ENCODE measurements at regions not wholly inside any gene's neighbourhood (a gene's known extent, or its start where the extent isn't known, plus 50 kb on each side); places are given as distances from the start of the nearest gene placed in this dataset.

DNA sequence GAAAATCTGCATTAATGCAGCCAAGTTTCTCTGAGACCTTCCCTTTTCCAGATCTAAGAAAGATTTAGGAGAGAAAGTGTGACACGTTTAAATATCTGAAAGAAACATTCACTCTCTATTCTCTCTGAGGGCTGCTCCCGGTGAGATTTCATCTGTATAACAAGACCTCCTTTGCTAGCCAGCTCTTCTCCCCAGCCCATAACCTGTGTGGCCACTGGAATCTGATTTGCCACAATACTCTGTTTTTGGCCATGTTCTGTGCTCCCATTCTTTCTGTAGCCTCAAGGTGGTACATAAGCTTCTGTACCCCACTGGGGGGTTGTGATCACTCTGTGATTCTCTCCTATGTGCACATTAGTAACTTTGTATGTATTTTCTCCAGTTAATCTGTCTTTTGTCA is 291.0 kb upstream of the SEMA6A start:
- TF ChIP-seq, protein P1, sequence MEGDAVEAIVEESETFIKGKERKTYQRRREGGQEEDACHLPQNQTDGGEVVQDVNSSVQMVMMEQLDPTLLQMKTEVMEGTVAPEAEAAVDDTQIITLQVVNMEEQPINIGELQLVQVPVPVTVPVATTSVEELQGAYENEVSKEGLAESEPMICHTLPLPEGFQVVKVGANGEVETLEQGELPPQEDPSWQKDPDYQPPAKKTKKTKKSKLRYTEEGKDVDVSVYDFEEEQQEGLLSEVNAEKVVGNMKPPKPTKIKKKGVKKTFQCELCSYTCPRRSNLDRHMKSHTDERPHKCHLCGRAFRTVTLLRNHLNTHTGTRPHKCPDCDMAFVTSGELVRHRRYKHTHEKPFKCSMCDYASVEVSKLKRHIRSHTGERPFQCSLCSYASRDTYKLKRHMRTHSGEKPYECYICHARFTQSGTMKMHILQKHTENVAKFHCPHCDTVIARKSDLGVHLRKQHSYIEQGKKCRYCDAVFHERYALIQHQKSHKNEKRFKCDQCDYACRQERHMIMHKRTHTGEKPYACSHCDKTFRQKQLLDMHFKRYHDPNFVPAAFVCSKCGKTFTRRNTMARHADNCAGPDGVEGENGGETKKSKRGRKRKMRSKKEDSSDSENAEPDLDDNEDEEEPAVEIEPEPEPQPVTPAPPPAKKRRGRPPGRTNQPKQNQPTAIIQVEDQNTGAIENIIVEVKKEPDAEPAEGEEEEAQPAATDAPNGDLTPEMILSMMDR (IDR thresholded peaks at IDR 0.05) = no peak
- TF ChIP-seq POLR2A (IDR thresholded peaks at IDR 0.05) = no peak
